Gastroesophageal sphincter (tissue), 3 donors: ENCODE measurements at regions not wholly inside any gene's neighbourhood (a gene's known extent, or its start where the extent isn't known, plus 50 kb on each side); places are given as distances from the start of the nearest gene placed in this dataset.
"Not testable (repeated sequence)": the region's sequence is repeated elsewhere in the genome, so short reads cannot be mapped to it uniquely, and the experiment has no call there.

Experiments
- CTCF ChIP-seq, 4 experiments: fragments of 200-600 bp in 2 of 4; fragments of 450-650 bp in 2 of 4; sonication (generic) in 1 of 4; IDR thresholded peaks; one replicate each; pipeline ENCODE4 v1.5.1; 2017 to 2019; ENCODE audit warnings: antibody characterized with exemption in 4 of 4, mild to moderate bottlenecking in 2 of 4, moderate library complexity in 2 of 4
- POLR2AphosphoS5 ChIP-seq: sonication (generic); formaldehyde crosslinking; IDR thresholded peaks from one replicate; pipeline ENCODE4 v1.6.1; 2017; ENCODE audit warnings: antibody characterized with exemption

GRCh38 chr21:9774901-9775593, 746.3 kb upstream of the TPTE start:
- not testable (repeated sequence) for TF ChIP-seq CTCF (IDR thresholded peaks at IDR 0.05); POLR2AphosphoS5
